ENCODE measurements at regions not wholly inside any gene's neighbourhood (a gene's known extent, or its start where the extent isn't known, plus 50 kb on each side); places are given as distances from the start of the nearest gene placed in this dataset.
A peak's percentile ranks its signal among the peaks of the same experiment; 100 is the strongest.

DNA sequence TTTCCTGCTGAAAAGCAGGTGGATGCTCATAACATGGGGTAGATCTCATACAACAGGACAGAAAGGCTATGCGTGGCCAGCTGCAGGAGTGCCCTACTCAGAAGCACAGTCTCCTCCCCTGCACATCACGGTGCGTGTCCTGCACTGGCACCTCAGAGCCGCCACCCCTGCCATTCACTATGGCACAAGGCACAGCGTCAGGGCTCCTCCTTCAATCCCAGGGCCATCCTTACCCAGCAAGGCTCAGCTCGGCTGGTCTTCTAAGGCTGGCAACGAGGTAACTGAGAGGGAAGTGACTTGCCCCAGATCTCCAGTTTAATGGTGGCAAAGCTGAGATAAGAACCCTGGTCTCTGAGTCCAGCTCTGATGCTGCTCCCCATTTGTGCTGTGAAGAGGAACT is 97.1 kb downstream of the CPN2 start:
- Histone ChIP-seq H3K56ac (ENCODE audit: insufficient read length, low read depth, low read length) (no peak overlapping the region), H3K4ac (ENCODE audit: low read depth, low read length) (no peak overlapping the region), H4K20me1 (ENCODE audit: control insufficient read depth, insufficient read depth, insufficient read length) (no peaks in the 10 kb centered on the region), H3K4me1 (ENCODE audit: insufficient read depth, low read length) (no peaks in the 10 kb centered on the region; the same call in none of the 2 replicates), H4K5ac (ENCODE audit: insufficient read length, low read depth, low read length) (no peak overlapping the region), H2BK20ac (ENCODE audit: low read depth, low read length, poor library complexity, severe bottlenecking) (no peak overlapping the region), H3K79me1 (ENCODE audit: insufficient read depth, low read depth, low read length, poor library complexity, severe bottlenecking) (no peaks in the 10 kb centered on the region), H4K91ac (ENCODE audit: insufficient read length, low read depth, low read length) (no peak overlapping the region), H3K79me2 (ENCODE audit: insufficient read depth, low read length) (no peaks in the 10 kb centered on the region), H3K23ac (ENCODE audit: insufficient read length, low read depth, low read length) (no peak overlapping the region), H2AK5ac (ENCODE audit: insufficient read length, low read length) (no peak overlapping the region), H3K9ac (ENCODE audit: extremely low read depth, insufficient read length, low read length) (no peak overlapping the region), H3K9me3 (ENCODE audit: control insufficient read depth, low read depth, low read length) (no peaks in the 10 kb centered on the region), H2AFZ (ENCODE audit: low read length) (no peak overlapping the region), H3K27me3 (ENCODE audit: insufficient read depth, low read length) (no peaks in the 10 kb centered on the region), H3K18ac (ENCODE audit: insufficient read length, low read depth, low read length) (no peak overlapping the region), H3T11ph (ENCODE audit: low read length) (no peak overlapping the region), H2BK5ac (ENCODE audit: insufficient read length, low read length) (no peak overlapping the region), H4K8ac (replicated peaks; ENCODE audit: insufficient read length, low read depth, low read length) (no peak overlapping the region), H2BK15ac (ENCODE audit: low read depth, low read length) (no peak overlapping the region), H2BK12ac (ENCODE audit: insufficient read length, low read depth, low read length) (no peak overlapping the region), H2BK120ac (ENCODE audit: low read depth, low read length, poor library complexity, severe bottlenecking) (no peak overlapping the region), H3K4me2 (ENCODE audit: insufficient read depth, insufficient read length, low read length) (no peak overlapping the region), H3K14ac (ENCODE audit: insufficient read depth, low read length) (peak overlapping the region; percentile 42; the same call in 1 of the 2 replicates), H3K27ac (ENCODE audit: insufficient read length, low read depth, low read length) (no peak overlapping the region), H3K23me2 (ENCODE audit: insufficient read length, low read depth, low read length, poor library complexity, severe bottlenecking) (no peaks in the 10 kb centered on the region)
- no CpG with 5 or more reads among the region's 7 CpGs for WGBS (ENCODE audit: extremely low coverage, insufficient read length, low lambda C conversion rate)
- no peak overlapping the region; a peak in 1 of 7 replicates for H3K27ac Mint-ChIP-seq
- H3K27me3 Mint-ChIP-seq (ENCODE audit: low read depth): peaks cover 7% of the 10 kb centered on the region
- H3K4me3 Mint-ChIP-seq: no peak overlapping the region; a peak in 1 of 5 replicates
- H3K9me3 Mint-ChIP-seq: peaks cover 5 to 10% of the 10 kb centered on the region in 2 experiments; a peak in 4 of 5 replicates
- H3K4me1 Mint-ChIP-seq: peaks cover 8 to 16% of the 10 kb centered on the region in 2 experiments
- TF ChIP-seq, protein P1, sequence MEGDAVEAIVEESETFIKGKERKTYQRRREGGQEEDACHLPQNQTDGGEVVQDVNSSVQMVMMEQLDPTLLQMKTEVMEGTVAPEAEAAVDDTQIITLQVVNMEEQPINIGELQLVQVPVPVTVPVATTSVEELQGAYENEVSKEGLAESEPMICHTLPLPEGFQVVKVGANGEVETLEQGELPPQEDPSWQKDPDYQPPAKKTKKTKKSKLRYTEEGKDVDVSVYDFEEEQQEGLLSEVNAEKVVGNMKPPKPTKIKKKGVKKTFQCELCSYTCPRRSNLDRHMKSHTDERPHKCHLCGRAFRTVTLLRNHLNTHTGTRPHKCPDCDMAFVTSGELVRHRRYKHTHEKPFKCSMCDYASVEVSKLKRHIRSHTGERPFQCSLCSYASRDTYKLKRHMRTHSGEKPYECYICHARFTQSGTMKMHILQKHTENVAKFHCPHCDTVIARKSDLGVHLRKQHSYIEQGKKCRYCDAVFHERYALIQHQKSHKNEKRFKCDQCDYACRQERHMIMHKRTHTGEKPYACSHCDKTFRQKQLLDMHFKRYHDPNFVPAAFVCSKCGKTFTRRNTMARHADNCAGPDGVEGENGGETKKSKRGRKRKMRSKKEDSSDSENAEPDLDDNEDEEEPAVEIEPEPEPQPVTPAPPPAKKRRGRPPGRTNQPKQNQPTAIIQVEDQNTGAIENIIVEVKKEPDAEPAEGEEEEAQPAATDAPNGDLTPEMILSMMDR (conservative IDR thresholded peaks at IDR 0.05): no peak
- peaks cover 0 to 10% (median 2%) of the 10 kb centered on the region in 3 experiments; a peak in 5 of 7 replicates for H3K36me3 Mint-ChIP-seq (ENCODE audit: insufficient read depth in 1 of 3, low read depth in 3 of 3)
- DNase-seq: no peak

Measured in H9 (cell line).